GM18519 (cell line): ENCODE measurements at regions not wholly inside any gene's neighbourhood (a gene's known extent, or its start where the extent isn't known, plus 50 kb on each side); places are given as distances from the start of the nearest gene placed in this dataset.
A peak's percentile ranks its signal among the peaks of the same experiment; 100 is the strongest.
"Not testable (repeated sequence)": the region's sequence is repeated elsewhere in the genome, so short reads cannot be mapped to it uniquely, and the experiment has no call there.

Experiments used
- ATAC-seq: cut with Tn5 transposase; IDR thresholded peaks from one replicate; pipeline ENCODE4 v1.9.1; 2021; ENCODE audit warnings: mild to moderate bottlenecking, moderate library complexity; ENCODE audit not compliant: unreplicated experiment, low FRiP score

DNA sequence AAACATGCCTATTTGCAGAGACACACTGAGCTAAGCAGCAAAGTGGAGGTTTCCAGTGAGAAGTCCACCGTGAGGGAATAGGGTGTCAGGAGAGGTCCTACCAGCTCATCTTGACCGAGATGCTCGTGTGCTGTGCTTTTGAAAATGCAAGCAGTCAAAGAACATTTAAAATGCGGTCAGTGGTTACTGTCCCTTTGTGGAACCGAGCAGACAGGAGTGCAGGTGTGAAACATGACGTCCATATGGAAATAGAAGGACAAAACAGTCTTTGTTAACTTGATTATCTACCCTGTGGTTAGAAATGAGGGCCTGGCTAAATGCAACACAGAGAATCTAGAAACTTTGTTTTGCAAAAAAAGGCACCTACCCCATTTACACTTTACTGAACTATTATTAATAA, 473.3 kb downstream of the SPATA31A6 start:
- not testable (repeated sequence) for ATAC-seq

GRCh38 chr9:42657496-42657895, 474.0 kb downstream of the SPATA31A6 start:
- not testable (repeated sequence) for ATAC-seq

DNA sequence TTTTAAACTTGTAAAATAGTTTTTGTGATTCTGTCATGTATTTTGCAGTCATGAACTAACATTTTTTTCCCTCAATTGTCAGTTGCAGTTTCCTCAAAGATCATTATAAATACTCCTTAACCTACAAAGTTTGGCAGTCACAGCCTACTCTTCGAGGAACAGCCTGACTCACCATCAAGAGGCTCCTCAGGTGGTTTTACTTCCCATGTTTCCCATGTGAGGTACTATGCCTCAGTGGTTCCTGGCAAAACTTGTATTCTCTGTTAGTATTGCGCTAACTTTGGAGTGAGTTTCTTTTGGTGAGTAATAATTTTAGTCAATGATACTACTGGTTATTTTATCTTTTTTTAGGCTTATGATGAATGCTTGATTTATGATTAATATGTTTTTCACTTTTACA, 513.7 kb downstream of the SPATA31A6 start:
- not testable (repeated sequence) for ATAC-seq

GRCh38 chr9:42702890-42703289, 519.4 kb downstream of the SPATA31A6 start:
- ATAC-seq, result not testable (repeated sequence)

DNA sequence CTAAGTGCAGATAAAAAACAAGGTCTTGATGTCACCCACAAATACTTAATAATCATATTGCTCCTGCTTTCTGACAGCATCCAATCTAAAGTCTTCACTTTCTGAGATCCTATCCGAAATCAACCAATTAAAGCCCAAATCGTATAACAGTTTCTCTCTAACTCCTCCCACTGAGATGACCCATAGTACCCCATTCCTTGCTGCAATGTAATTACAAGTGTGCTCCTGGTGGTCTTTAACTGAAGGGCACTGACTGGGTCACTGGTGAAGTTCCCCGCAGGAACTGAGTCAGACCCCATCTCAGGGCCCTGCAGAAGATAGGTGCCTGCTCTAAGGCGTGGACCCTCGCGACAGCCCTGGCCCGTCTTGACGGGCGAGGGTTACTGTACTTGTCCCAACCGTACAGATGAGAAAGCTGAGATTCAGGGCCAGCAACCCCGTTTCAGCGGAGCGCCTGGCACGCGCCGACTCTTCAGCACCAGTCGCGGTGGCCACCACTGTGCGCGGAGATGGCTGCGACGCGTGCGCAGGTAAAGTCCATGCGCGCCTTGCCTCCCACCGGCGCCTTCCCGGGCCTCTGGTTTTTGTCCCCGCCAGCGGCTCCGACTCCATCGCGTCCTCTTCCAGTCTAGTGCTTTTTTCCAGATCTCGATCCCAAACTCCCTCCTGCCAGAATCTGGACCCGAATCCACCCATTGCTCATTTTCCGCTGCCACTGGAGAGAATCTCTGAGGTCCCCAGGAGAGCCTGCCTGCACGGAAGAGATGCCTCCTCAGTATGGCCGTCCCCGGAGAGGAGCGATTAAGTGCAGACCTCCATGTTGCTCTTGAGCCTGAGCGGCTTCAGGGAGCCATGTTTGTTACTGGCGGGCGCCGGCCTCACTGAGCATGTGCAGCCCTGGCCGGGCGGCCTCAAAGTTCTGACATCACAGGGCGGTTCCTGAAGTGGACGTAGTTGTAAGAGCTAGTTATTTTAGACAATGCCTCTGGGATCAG, 541.7 kb downstream of the SPATA31A6 start:
- ATAC-seq, result not testable (repeated sequence)

- peak; percentile 84 for ATAC-seq
Observed at GRCh38 chr9:42743030-42743814, 559.8 kb downstream of the SPATA31A6 start.

DNA sequence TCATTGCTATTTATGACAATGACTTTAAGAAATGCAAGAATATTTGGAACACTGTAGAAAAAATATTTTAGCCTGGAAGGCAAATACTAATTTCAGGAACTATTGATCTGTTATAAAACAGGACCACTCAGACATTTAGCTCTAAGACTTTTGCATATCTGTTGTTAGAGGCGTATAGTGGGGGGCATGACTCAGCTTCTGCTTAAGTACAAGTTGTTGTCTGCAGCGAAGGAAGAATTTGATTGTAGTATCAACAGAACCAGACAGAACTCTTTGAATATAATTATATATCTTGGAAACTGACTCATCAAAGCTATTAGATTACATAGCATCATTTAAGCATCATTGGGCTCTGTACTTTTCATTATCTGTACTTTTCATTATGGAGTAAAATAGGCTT, 573.8 kb downstream of the SPATA31A6 start:
- not testable (repeated sequence) for ATAC-seq

GRCh38 chr9:42759320-42759719, 575.9 kb downstream of the SPATA31A6 start:
- not testable (repeated sequence) for ATAC-seq

GRCh38 chr9:42782201-42782600, 598.7 kb downstream of the SPATA31A6 start:
- not testable (repeated sequence) for ATAC-seq

DNA sequence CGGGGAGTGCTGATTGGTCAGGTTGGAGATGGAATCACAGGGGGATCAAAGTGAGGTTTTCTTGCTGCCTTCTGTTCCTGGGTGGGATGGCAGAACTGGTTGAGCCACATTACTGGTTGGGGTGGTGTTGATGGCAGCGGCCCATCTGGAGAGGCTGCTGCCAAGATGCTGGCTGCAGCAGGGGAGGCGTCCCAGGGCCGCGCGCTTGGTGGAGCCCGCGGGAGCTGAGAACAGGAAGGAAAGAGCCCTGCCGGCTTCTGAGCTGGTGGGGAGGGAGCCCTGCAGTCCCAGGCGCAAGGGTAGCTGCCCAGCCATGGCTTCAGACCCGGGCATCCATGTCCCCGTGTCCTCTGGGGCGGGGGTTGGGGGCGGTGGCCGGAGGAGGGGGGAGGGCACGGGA, 609.3 kb downstream of the SPATA31A6 start:
- not testable (repeated sequence) for ATAC-seq

DNA sequence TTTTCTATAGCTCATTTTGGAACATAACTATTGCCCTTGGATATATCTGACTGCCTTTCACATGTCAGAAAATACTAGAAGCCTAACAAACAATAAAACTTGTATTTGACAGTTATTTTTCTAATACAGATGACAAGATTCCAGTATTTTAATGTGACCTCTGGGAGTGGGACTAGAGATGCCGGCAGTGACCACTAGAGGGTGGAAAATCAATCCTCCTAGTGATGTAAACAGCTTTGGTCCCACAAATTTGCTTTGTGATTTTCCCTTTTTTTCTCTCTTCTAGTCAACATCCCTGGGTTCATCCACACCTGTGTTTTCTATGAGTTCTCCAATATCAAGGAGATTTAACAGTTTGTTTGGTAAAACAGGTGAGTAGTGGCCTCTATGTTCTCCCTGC, 615.1 kb downstream of the SPATA31A6 start:
- not testable (repeated sequence) for ATAC-seq

- ATAC-seq, result not testable (repeated sequence)
Observed at GRCh38 chr9:42802716-42803115, 619.3 kb downstream of the SPATA31A6 start.

DNA sequence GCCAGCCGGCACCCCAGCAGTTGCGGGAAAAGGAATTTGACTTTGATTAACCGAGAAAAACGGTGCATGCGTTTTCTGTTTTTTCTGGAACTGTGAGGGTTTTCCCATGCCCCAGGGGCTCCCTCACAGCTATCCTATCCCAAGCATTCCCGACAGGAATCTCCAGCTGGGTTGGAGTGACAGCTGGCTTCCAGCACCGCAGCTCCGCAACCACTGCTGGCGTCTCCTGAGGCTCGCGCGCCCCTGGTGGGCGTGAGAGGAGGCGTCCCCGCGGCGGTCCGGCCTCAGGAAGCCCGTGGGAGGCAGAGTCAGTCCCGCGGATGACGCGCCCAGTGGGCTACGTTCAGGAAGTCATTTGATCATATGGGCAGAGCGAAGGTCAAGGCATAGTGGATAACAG, 623.2 kb downstream of the SPATA31A6 start:
- ATAC-seq, result not testable (repeated sequence)

GRCh38 chr9:42821468-42821867, 638.0 kb downstream of the SPATA31A6 start:
- ATAC-seq, result not testable (repeated sequence)

- not testable (repeated sequence) for ATAC-seq
Observed at GRCh38 chr9:42848156-42848555, 664.7 kb downstream of the SPATA31A6 start.

GRCh38 chr9:42850896-42851693, 667.6 kb downstream of the SPATA31A6 start:
- ATAC-seq, result not testable (repeated sequence)

- ATAC-seq, result not testable (repeated sequence)
Observed at GRCh38 chr9:42851701-42852100, 668.2 kb downstream of the SPATA31A6 start.

- ATAC-seq, result peak; percentile 94
Observed at GRCh38 chr9:42852133-42852930, 668.9 kb downstream of the SPATA31A6 start.

DNA sequence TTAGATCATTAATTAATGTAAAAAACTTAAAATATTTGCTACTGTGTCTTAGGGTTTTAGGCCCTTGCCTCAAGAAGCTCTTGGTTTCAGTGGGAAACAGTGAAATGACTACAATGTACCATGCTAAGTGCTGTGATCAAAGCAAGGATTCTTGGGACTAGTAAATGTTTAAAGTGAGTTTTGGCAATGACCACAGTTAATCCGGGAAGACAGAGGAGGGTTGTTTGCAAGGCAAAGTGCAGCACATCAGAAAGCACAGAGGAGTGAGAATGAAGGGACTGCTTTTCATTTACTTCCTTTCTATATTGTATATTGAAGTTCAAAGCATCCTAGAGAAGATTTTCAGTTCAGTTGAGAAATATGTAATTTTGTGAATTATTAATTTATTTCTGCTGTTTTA, 676.7 kb downstream of the SPATA31A6 start:
- ATAC-seq, result not testable (repeated sequence)
